Tibial nerve (tissue), 4 donors: ENCODE measurements at regions not wholly inside any gene's neighbourhood (a gene's known extent, or its start where the extent isn't known, plus 50 kb on each side); places are given as distances from the start of the nearest gene placed in this dataset.

Experiments
- CTCF ChIP-seq, 5 experiments: fragments of 200-600 bp in 3 of 5; fragments of 450-650 bp in 2 of 5; sonication (generic) in 3 of 5; IDR thresholded peaks; one replicate each; pipeline ENCODE4 v1.5.1; 2016 to 2019; ENCODE audit warnings: antibody characterized with exemption in 5 of 5, mild to moderate bottlenecking in 3 of 5, moderate library complexity in 2 of 5
- EP300 ChIP-seq, 2 donors: sonication (generic); formaldehyde crosslinking; IDR thresholded peaks; one replicate each; pipeline ENCODE4 v1.6.1; 2017; ENCODE audit warnings: antibody characterized with exemption in 2 of 2, mild to moderate bottlenecking in 1 of 2
- POLR2A ChIP-seq, 2 donors: fragments of 450-650 bp; IDR thresholded peaks; one replicate each; pipeline ENCODE4 v1.6.1; 2017; ENCODE audit warnings: antibody characterized with exemption in 2 of 2, mild to moderate bottlenecking in 2 of 2, moderate library complexity in 2 of 2

DNA sequence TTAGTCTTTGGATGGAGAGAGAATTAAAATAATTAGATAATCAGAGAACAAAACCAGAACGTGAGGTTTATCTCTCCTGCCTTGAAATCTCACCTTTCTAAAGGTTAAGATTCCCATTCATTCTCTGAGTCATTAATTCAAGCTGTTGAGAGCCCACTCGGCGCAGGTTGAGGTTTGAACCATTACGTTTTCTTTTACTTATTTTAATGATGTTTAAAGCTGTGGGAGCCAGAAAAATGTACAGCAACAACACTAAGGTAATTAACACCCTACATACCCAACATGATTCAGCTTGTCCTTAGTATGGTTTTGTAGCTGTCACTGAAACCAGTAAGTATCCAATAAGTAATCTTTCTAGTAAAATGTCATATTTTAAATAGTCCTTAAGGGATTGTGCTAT, 153.0 kb upstream of the ANK3 start:
- TF ChIP-seq POLR2A (IDR thresholded peaks at IDR 0.05): no peak
- TF ChIP-seq CTCF (IDR thresholded peaks at IDR 0.05): no peak
- TF ChIP-seq EP300 (IDR thresholded peaks at IDR 0.05): no peak
